ENCODE measurements at regions not wholly inside any gene's neighbourhood (a gene's known extent, or its start where the extent isn't known, plus 50 kb on each side); places are given as distances from the start of the nearest gene placed in this dataset.

- H3K36me3 ChIP-seq (ENCODE audit: control insufficient read depth in 1 of 2, insufficient read depth in 2 of 2, low read length in 2 of 2) = no peaks in the 10 kb centered on the region
- H3K79me1 ChIP-seq (ENCODE audit: low read length) = no peaks in the 10 kb centered on the region
- no peak overlapping the region for H2AFZ ChIP-seq (ENCODE audit: insufficient read depth, low read length, poor library complexity)
- no peak overlapping the region for H3K4ac ChIP-seq (ENCODE audit: low read depth, low read length)
- no peaks in the 10 kb centered on the region for H3K4me1 ChIP-seq (ENCODE audit: control insufficient read depth in 1 of 2, insufficient read depth in 2 of 2, low read length in 2 of 2)
- no peak overlapping the region for H3K18ac ChIP-seq (ENCODE audit: low read length)
- no peak overlapping the region for H4K8ac ChIP-seq (ENCODE audit: low read depth, low read length)
- no peak overlapping the region for H2BK5ac ChIP-seq (ENCODE audit: low read depth, low read length, poor library complexity)
- no peak overlapping the region for H3K4me3 ChIP-seq (ENCODE audit: low read depth, low read length)
- no peak for DNase-seq
- H2BK12ac ChIP-seq (ENCODE audit: low read length) = no peak overlapping the region
- H3K79me2 ChIP-seq (ENCODE audit: control insufficient read depth, insufficient read depth, low read length, poor library complexity) = no peaks in the 10 kb centered on the region
- no peak overlapping the region for H3K4me2 ChIP-seq (ENCODE audit: low read length)
- H2AK5ac ChIP-seq (ENCODE audit: low read length) = no peak overlapping the region
- H3K27me3 ChIP-seq (ENCODE audit: insufficient read depth, low read length) = no peaks in the 10 kb centered on the region
- no peak overlapping the region for H4K12ac ChIP-seq (ENCODE audit: low read depth, low read length)
- H2BK120ac ChIP-seq (ENCODE audit: insufficient read depth, low read length, poor library complexity) = no peak overlapping the region
- H3K27ac ChIP-seq (ENCODE audit: low read depth, low read length) = no peak overlapping the region
- H3K14ac ChIP-seq (ENCODE audit: low read length) = no peak overlapping the region
- H3K23ac ChIP-seq (ENCODE audit: low read length) = no peak overlapping the region
- WGBS (ENCODE audit: extremely low coverage, insufficient coverage, insufficient read length) = no CpG with 5 or more reads among the region's 1 CpG
- no peak overlapping the region for H3K9ac ChIP-seq (ENCODE audit: low read length)
- no peaks in the 10 kb centered on the region for H3K9me3 ChIP-seq (ENCODE audit: insufficient read depth, low read depth, low read length)
- H4K91ac ChIP-seq (ENCODE audit: low read depth, low read length) = no peak overlapping the region
These were observed 197.6 kb upstream of the MC4R start for GRCh38 chr18:60570172-60570571.

- Histone ChIP-seq H3K4me2 (ENCODE audit: low read length) (no peak overlapping the region), H3K36me3 (ENCODE audit: control insufficient read depth in 1 of 2, insufficient read depth in 2 of 2, low read length in 2 of 2) (no peaks in the 10 kb centered on the region), H3K27ac (ENCODE audit: low read depth, low read length) (no peak overlapping the region), H4K12ac (ENCODE audit: low read depth, low read length) (no peak overlapping the region), H3K27me3 (ENCODE audit: insufficient read depth, low read length) (no peaks in the 10 kb centered on the region), H4K91ac (ENCODE audit: low read depth, low read length) (no peak overlapping the region), H2BK12ac (ENCODE audit: low read length) (no peak overlapping the region), H2BK120ac (ENCODE audit: insufficient read depth, low read length, poor library complexity) (no peak overlapping the region), H3K23ac (ENCODE audit: low read length) (no peak overlapping the region), H2AFZ (ENCODE audit: insufficient read depth, low read length, poor library complexity) (no peak overlapping the region), H3K18ac (ENCODE audit: low read length) (no peak overlapping the region), H3K4ac (ENCODE audit: low read depth, low read length) (no peak overlapping the region), H3K4me1 (ENCODE audit: control insufficient read depth in 1 of 2, insufficient read depth in 2 of 2, low read length in 2 of 2) (no peaks in the 10 kb centered on the region), H3K14ac (ENCODE audit: low read length) (no peak overlapping the region), H3K4me3 (ENCODE audit: low read depth, low read length) (no peak overlapping the region), H3K9me3 (ENCODE audit: insufficient read depth, low read depth, low read length) (no peaks in the 10 kb centered on the region), H2AK5ac (ENCODE audit: low read length) (no peak overlapping the region), H3K9ac (ENCODE audit: low read length) (no peak overlapping the region), H3K79me1 (ENCODE audit: low read length) (no peaks in the 10 kb centered on the region), H4K8ac (ENCODE audit: low read depth, low read length) (no peak overlapping the region), H3K79me2 (ENCODE audit: control insufficient read depth, insufficient read depth, low read length, poor library complexity) (no peaks in the 10 kb centered on the region), H2BK5ac (ENCODE audit: low read depth, low read length, poor library complexity) (no peak overlapping the region)
- no CpG with 5 or more reads among the region's 1 CpG for WGBS (ENCODE audit: extremely low coverage, insufficient coverage, insufficient read length)
- no peak for DNase-seq
These were observed 204.9 kb upstream of the MC4R start for GRCh38 chr18:60577457-60577856.

DNA sequence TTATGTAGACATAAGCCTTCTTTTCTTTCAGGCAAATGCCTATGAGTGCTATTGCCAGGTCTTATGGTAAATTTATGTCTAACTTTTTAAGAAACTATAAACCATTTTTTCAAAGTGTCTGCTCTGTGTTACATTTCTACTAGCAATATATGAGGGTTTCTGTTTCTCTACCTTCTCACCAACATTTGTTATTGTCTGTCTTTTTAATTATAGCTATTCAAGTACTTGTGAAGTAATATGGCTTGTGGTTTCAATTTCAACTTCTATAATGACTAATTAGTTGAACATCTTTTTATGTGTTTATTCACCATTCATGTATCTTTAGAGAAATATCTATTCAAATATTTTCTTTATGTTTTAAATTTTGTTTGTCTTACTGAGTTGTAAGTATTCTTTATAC, 213.1 kb upstream of the MC4R start:
- Histone ChIP-seq H2AFZ (ENCODE audit: insufficient read depth, low read length, poor library complexity) (no peak overlapping the region), H3K18ac (ENCODE audit: low read length) (no peak overlapping the region), H3K9ac (ENCODE audit: low read length) (no peak overlapping the region), H3K4ac (ENCODE audit: low read depth, low read length) (no peak overlapping the region), H3K27ac (ENCODE audit: low read depth, low read length) (no peak overlapping the region), H4K91ac (ENCODE audit: low read depth, low read length) (no peak overlapping the region), H2AK5ac (ENCODE audit: low read length) (no peak overlapping the region), H3K79me2 (ENCODE audit: control insufficient read depth, insufficient read depth, low read length, poor library complexity) (no peaks in the 10 kb centered on the region), H3K23ac (ENCODE audit: low read length) (no peak overlapping the region), H3K79me1 (ENCODE audit: low read length) (no peaks in the 10 kb centered on the region), H2BK12ac (ENCODE audit: low read length) (no peak overlapping the region), H4K8ac (ENCODE audit: low read depth, low read length) (no peak overlapping the region), H3K4me2 (ENCODE audit: low read length) (no peak overlapping the region), H3K36me3 (ENCODE audit: control insufficient read depth in 1 of 2, insufficient read depth in 2 of 2, low read length in 2 of 2) (no peaks in the 10 kb centered on the region), H2BK5ac (ENCODE audit: low read depth, low read length, poor library complexity) (no peak overlapping the region), H2BK120ac (ENCODE audit: insufficient read depth, low read length, poor library complexity) (no peak overlapping the region), H3K14ac (ENCODE audit: low read length) (no peak overlapping the region), H3K4me3 (ENCODE audit: low read depth, low read length) (no peak overlapping the region), H4K12ac (ENCODE audit: low read depth, low read length) (no peak overlapping the region), H3K27me3 (ENCODE audit: insufficient read depth, low read length) (no peaks in the 10 kb centered on the region), H3K9me3 (ENCODE audit: insufficient read depth, low read depth, low read length) (no peaks in the 10 kb centered on the region), H3K4me1 (ENCODE audit: control insufficient read depth in 1 of 2, insufficient read depth in 2 of 2, low read length in 2 of 2) (no peaks in the 10 kb centered on the region)
- DNase-seq = no peak

- Histone ChIP-seq H3K79me1 (ENCODE audit: low read length) (no peaks in the 10 kb centered on the region), H4K12ac (ENCODE audit: low read depth, low read length) (no peak overlapping the region), H2BK12ac (ENCODE audit: low read length) (no peak overlapping the region), H3K79me2 (ENCODE audit: control insufficient read depth, insufficient read depth, low read length, poor library complexity) (no peaks in the 10 kb centered on the region), H3K36me3 (ENCODE audit: control insufficient read depth in 1 of 2, insufficient read depth in 2 of 2, low read length in 2 of 2) (no peaks in the 10 kb centered on the region), H3K18ac (ENCODE audit: low read length) (no peak overlapping the region), H3K9ac (ENCODE audit: low read length) (no peak overlapping the region), H4K91ac (ENCODE audit: low read depth, low read length) (no peak overlapping the region), H3K27me3 (ENCODE audit: insufficient read depth, low read length) (no peaks in the 10 kb centered on the region), H3K23ac (ENCODE audit: low read length) (no peak overlapping the region), H2BK120ac (ENCODE audit: insufficient read depth, low read length, poor library complexity) (no peak overlapping the region), H3K27ac (ENCODE audit: low read depth, low read length) (no peak overlapping the region), H3K4me3 (ENCODE audit: low read depth, low read length) (no peak overlapping the region), H3K9me3 (ENCODE audit: insufficient read depth, low read depth, low read length) (no peaks in the 10 kb centered on the region), H4K8ac (ENCODE audit: low read depth, low read length) (no peak overlapping the region), H2BK5ac (ENCODE audit: low read depth, low read length, poor library complexity) (no peak overlapping the region), H3K4ac (ENCODE audit: low read depth, low read length) (no peak overlapping the region), H3K4me1 (ENCODE audit: control insufficient read depth in 1 of 2, insufficient read depth in 2 of 2, low read length in 2 of 2) (no peaks in the 10 kb centered on the region), H2AFZ (ENCODE audit: insufficient read depth, low read length, poor library complexity) (no peak overlapping the region), H2AK5ac (ENCODE audit: low read length) (no peak overlapping the region), H3K4me2 (ENCODE audit: low read length) (no peak overlapping the region), H3K14ac (ENCODE audit: low read length) (no peak overlapping the region)
- DNase-seq = no peak
- no CpG with 5 or more reads among the region's 5 CpGs for WGBS (ENCODE audit: extremely low coverage, insufficient coverage, insufficient read length)
These were observed 220.7 kb upstream of the MC4R start for GRCh38 chr18:60593249-60593648.

GRCh38 chr18:60596928-60597327, 224.4 kb upstream of the MC4R start:
- H3K79me1 ChIP-seq (ENCODE audit: low read length) = no peaks in the 10 kb centered on the region
- no peaks in the 10 kb centered on the region for H3K36me3 ChIP-seq (ENCODE audit: control insufficient read depth in 1 of 2, insufficient read depth in 2 of 2, low read length in 2 of 2)
- H3K79me2 ChIP-seq (ENCODE audit: control insufficient read depth, insufficient read depth, low read length, poor library complexity) = no peaks in the 10 kb centered on the region
- WGBS (ENCODE audit: extremely low coverage, insufficient coverage, insufficient read length) = no CpG with 5 or more reads among the region's 3 CpGs
- H4K91ac ChIP-seq (ENCODE audit: low read depth, low read length) = no peak overlapping the region
- no peak overlapping the region for H3K9ac ChIP-seq (ENCODE audit: low read length)
- DNase-seq = no peak
- no peak overlapping the region for H3K4me3 ChIP-seq (ENCODE audit: low read depth, low read length)
- no peaks in the 10 kb centered on the region for H3K4me1 ChIP-seq (ENCODE audit: control insufficient read depth in 1 of 2, insufficient read depth in 2 of 2, low read length in 2 of 2)
- H2BK5ac ChIP-seq (ENCODE audit: low read depth, low read length, poor library complexity) = no peak overlapping the region
- no peak overlapping the region for H2BK120ac ChIP-seq (ENCODE audit: insufficient read depth, low read length, poor library complexity)
- no peaks in the 10 kb centered on the region for H3K9me3 ChIP-seq (ENCODE audit: insufficient read depth, low read depth, low read length)
- H2AFZ ChIP-seq (ENCODE audit: insufficient read depth, low read length, poor library complexity) = no peak overlapping the region
- H2AK5ac ChIP-seq (ENCODE audit: low read length) = no peak overlapping the region
- H3K18ac ChIP-seq (ENCODE audit: low read length) = no peak overlapping the region
- no peak overlapping the region for H3K27ac ChIP-seq (ENCODE audit: low read depth, low read length)
- H3K4ac ChIP-seq (ENCODE audit: low read depth, low read length) = no peak overlapping the region
- H3K14ac ChIP-seq (ENCODE audit: low read length) = no peak overlapping the region
- H2BK12ac ChIP-seq (ENCODE audit: low read length) = no peak overlapping the region
- no peak overlapping the region for H3K4me2 ChIP-seq (ENCODE audit: low read length)
- H3K27me3 ChIP-seq (ENCODE audit: insufficient read depth, low read length) = no peaks in the 10 kb centered on the region
- H3K23ac ChIP-seq (ENCODE audit: low read length) = no peak overlapping the region
- H4K8ac ChIP-seq (ENCODE audit: low read depth, low read length) = no peak overlapping the region
- H4K12ac ChIP-seq (ENCODE audit: low read depth, low read length) = no peak overlapping the region
